HG03175 (cell line): ENCODE measurements at regions not wholly inside any gene's neighbourhood (a gene's known extent, or its start where the extent isn't known, plus 50 kb on each side); places are given as distances from the start of the nearest gene placed in this dataset.
A peak's percentile ranks its signal among the peaks of the same experiment; 100 is the strongest.

Experiments
- ATAC-seq: cut with Tn5 transposase; IDR thresholded peaks from one replicate; pipeline ENCODE4 v1.9.1; 2021; ENCODE audit warnings: mild to moderate bottlenecking, moderate library complexity; ENCODE audit not compliant: unreplicated experiment

GRCh38 chr9:626596-626995, 214.9 kb upstream of the DMRT1 start:
- peak; percentile 66 for ATAC-seq

- ATAC-seq, result no peak
Observed at GRCh38 chr9:627336-627970, 214.0 kb upstream of the DMRT1 start.

GRCh38 chr9:629146-629545, 212.4 kb upstream of the DMRT1 start:
- ATAC-seq, result no peak

DNA sequence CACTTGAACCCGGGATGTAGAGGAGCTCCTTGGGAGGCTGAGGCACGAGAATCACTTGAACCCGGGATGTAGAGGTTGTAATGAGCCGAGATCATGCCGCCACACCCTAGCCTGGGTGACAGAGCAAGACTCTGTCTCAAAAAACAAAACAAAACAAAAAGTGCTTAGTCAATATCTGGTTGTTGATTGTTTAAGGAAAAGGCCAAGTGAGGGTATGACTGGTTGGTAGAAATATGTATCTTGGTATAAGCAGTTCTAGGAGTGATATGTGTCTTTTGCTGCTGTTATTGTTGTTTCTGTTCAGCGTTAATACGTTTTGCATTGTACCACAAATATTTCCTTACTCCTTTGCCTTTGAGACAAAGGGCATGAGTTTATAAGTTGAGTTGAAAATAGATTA, 210.7 kb upstream of the DMRT1 start:
- no peak for ATAC-seq

GRCh38 chr9:631596-631995, 209.9 kb upstream of the DMRT1 start:
- no peak for ATAC-seq

DNA sequence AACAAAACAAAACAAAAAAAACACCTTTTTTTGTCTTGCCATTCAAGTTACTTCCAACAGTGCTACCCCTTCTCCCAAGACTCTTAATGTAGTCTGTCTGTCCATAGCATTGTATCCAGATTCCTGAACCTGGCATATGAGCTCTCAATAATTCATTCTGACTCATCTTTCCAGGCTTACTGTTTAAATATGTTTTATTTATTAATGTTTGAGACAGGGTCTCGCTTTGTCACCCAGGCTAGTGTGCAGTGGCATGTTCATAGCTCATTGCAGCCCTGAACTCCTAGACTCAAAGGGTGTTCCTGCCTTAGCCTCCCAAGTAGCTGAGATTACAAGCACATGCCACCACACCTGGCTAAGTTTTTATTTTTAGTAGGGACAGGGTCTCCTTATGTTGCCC, 208.0 kb upstream of the DMRT1 start:
- ATAC-seq, result no peak

GRCh38 chr9:636931-637591, 204.4 kb upstream of the DMRT1 start:
- no peak for ATAC-seq

- ATAC-seq, result no peak
Observed at GRCh38 chr9:638152-638551, 203.3 kb upstream of the DMRT1 start.

- ATAC-seq, result no peak
Observed at GRCh38 chr9:642014-642413, 199.5 kb upstream of the DMRT1 start.

DNA sequence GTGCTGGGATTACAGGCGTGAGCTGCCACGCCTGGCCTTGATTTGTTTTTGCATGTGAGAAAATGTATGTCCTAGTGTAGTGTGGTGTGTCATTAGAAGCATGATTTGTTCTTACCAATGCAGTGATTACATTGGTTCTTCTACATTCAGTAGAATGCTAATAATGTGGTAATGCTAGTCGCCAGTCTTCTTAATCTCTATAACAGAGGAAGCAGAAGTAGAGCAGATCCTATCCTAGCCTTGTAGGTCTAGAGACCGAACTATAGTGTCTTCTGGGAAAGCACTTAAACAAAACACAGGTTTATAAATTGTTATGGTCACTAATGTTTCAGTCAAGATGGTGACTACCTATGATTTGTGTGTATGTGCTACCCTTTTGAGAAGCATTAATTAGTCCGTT, 197.5 kb upstream of the DMRT1 start:
- ATAC-seq, result no peak

DNA sequence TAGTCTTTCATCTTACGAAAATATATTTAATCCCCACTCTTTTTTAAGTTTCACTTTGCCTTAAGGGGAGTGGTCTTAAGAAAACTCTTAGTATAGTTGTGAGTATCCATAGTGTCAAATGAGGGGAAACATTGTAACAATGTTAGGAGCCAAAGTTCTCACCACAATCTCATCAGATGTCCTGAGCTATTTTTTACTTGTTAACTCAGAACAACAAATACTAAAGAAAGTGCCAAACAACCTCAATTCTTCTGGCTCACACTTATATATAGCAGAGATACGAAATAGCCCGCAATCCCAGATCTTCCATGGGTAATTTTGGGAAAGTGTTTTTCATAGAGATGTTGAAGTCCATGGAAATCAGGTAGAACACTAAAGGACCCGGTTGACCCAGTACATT, 194.0 kb upstream of the DMRT1 start:
- ATAC-seq, result no peak

- ATAC-seq, result no peak
Observed at GRCh38 chr9:649128-650074, 192.1 kb upstream of the DMRT1 start.

DNA sequence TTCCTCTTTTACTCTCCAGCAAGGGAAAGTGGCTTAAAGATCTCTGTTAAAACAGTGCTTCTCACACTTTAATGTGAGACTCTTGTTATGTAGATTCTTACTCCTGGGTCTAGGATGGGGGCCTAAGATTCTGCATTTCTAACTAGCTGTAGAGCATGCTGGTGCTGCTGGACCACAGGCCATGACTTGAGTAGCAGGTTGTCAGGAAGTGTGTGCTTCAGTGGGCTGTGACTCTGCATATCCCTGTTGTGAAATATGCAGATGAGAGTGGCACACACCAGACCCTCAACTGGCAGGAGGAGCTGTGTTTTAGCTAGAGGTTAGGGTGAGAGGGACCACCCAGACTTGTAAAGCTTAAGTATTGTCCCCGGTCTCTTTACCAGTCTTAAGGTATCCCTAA, 191.1 kb upstream of the DMRT1 start:
- peak; percentile 73 for ATAC-seq

- no peak for ATAC-seq
Observed at GRCh38 chr9:651371-651770, 190.1 kb upstream of the DMRT1 start.

DNA sequence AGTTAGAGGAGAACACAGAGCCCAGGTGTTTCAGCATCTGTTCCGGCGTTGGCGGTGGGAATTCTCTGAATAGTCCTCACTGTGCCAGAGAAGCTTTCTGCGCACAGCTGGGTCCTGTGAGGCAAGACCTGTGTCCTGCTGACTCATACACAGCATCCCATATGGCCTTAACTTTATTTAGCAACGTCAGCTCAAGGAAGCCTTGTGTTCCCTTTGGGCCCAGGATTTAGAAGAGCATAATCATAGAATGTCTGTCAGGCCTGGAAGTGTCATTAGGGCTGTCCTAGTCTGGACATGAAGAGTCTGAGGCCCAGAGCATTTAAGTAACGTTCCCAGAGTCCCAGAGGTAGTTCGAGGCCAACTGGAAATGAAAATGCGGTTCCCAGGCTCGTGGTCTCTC, 188.6 kb upstream of the DMRT1 start:
- ATAC-seq, result no peak

GRCh38 chr9:653421-653820, 188.1 kb upstream of the DMRT1 start:
- no peak for ATAC-seq

DNA sequence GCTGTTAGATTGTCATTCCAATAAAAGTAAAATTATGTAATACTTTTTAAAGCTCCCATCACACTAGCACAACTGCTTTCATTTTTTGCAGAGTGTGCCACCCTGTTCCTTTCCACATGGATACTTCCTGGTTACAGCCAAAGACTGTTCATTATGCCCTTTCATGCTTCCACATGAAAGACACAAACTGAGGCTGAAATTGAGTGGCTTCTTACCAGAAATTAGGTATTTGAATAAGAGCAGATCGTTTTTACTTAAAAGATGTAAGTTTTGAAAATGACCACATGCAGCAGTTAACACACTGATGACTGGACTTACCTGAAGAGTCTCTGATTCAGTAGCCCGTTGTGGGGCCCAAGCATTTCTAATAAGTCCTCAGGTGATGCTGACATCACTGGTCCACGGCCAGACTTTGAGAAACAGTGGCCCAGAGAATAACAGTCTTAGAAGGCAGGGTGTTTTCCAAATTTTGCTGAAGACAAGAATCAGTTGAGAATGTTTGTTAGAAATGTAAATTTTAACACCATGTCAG, 187.6 kb upstream of the DMRT1 start:
- ATAC-seq, result no peak

DNA sequence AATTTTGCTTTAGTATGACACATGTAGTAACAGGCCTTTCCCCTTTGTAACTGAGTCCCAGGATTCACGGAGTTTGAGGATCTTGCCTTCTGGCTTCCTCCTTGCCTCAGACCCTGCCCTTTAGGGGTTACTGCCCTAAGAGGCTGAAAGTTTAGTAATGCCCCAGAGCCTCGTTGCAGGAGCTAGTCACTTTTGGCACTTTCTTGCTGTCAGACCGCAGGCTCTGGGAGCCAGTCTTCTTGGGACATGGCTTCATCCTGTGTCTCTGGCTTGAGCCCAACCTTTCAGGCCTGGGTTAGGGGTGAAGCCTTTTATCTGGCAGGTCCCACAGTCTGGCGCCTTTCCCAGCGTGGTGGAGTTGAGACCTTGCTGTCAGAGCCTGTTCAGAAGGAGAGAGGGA, 185.6 kb upstream of the DMRT1 start:
- no peak for ATAC-seq

DNA sequence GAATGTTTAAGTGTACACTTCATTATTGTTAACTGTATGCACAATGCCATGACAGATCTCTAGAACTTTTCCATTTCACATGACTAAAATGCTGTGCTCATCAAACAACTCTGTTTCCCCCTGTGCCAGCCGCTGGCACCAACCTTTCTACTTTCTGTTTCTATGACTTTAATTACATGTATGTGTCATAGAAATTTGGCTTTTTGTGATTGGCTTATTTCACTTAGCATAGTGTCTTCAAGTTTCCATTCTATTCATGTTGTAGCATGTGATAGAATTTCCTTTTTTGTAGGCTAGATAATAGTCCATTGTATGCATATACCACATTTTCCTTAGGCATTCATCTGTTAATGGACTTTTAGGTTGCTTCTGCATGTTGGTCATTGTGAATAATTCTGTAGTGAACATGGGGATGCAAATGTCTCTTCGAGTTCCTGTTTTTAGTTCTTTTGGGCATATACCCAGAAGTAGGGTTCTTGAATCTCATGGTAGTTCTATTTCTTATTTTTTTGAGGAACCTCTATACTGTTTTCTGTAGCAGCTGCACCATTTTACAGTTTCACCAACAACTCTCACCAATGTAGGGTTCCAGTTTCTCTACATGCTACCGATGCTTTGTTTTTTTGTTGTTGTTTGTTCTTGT, 184.4 kb upstream of the DMRT1 start:
- ATAC-seq, result no peak

- ATAC-seq, result no peak
Observed at GRCh38 chr9:659286-659685, 182.2 kb upstream of the DMRT1 start.

GRCh38 chr9:660227-660626, 181.3 kb upstream of the DMRT1 start:
- ATAC-seq, result no peak
